ENCODE measurements at regions not wholly inside any gene's neighbourhood (a gene's known extent, or its start where the extent isn't known, plus 50 kb on each side); places are given as distances from the start of the nearest gene placed in this dataset.

DNA sequence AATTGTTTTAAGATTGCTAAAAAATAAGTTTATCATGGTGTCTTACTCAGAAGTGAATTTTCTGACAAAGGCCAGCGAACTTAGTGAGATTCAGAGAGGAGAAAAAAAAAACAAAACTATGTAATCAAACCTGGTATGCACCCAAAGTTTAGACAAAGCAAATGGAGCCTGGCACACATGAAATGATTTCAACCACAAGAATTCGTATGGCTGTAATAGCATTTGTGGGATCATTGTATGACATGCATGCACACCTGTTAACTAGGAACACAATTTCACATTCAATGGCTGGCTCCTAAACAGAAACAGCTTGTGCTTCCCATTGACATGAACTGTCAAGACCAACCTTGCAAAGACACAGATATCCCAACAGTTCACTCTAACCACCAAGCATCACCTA is 94.6 kb downstream of the ZIC4 start:
- ChIA-PET RAD21 (ENCODE audit: unreplicated experiment) (no interaction called here), POLR2A (no interaction called here), SMC1A (ENCODE audit: uncharacterized antibody, unreplicated experiment) (no interaction called here), CTCF (no interaction called here)
- no peaks in the 10 kb centered on the region for H4K20me1 ChIP-seq (ENCODE audit: control insufficient read depth, insufficient read depth)
- H3K27me3 ChIP-seq (replicated peaks in 1 of 2; ENCODE audit: control insufficient read depth in 2 of 2, insufficient read depth in 2 of 2, low read length in 1 of 2) = no peaks in the 10 kb centered on the region
- H3K4me2 ChIP-seq (ENCODE audit: control insufficient read depth, insufficient read depth) = no peak overlapping the region
- DNase-seq (ENCODE audit: low read depth, low spot score) = no peak
- in situ Hi-C loops (cut with MboI) = no loop called here
- no peak overlapping the region for H3K9ac ChIP-seq (ENCODE audit: control insufficient read depth, insufficient read depth, low read length)
- TF ChIP-seq GATAD2B (conservative IDR thresholded peaks at IDR 0.05; ENCODE audit: low read depth) = no peak
- TF ChIP-seq, protein P1, sequence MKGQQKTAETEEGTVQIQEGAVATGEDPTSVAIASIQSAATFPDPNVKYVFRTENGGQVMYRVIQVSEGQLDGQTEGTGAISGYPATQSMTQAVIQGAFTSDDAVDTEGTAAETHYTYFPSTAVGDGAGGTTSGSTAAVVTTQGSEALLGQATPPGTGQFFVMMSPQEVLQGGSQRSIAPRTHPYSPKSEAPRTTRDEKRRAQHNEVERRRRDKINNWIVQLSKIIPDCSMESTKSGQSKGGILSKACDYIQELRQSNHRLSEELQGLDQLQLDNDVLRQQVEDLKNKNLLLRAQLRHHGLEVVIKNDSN (IDR thresholded peaks at IDR 0.05; ENCODE audit: borderline replicate concordance, extremely low read length, insufficient read depth, low read depth, low read length) = no peak
- no peak for TF ChIP-seq ZNF274 (IDR thresholded peaks at IDR 0.05; ENCODE audit: insufficient read depth, insufficient read length)
- intact Hi-C loops (cut with micrococcal nuclease; ENCODE audit: unreplicated experiment) = no loop called here
- no TSS peak for BruUV-seq (replicated peaks)
- no peaks in the 10 kb centered on the region for H3K36me3 ChIP-seq (ENCODE audit: control insufficient read depth in 2 of 2, insufficient read depth in 2 of 2, low read length in 1 of 2)
- H3K79me2 ChIP-seq (ENCODE audit: control insufficient read depth, insufficient read depth, low read length) = no peaks in the 10 kb centered on the region
- no peak for ATAC-seq
- H3K27ac ChIP-seq (ENCODE audit: control insufficient read depth, insufficient read depth) = no peak overlapping the region
- no peak overlapping the region for H3K4me3 ChIP-seq
- H3K4me1 ChIP-seq (ENCODE audit: control insufficient read depth, insufficient read depth, low read length) = no peaks in the 10 kb centered on the region
- FAIRE-seq = no peak
- no peaks in the 10 kb centered on the region for H3K9me3 ChIP-seq (replicated peaks; ENCODE audit: control insufficient read depth, insufficient read depth, low read length)
- WGBS (ENCODE audit: insufficient coverage, insufficient replicate concordance, low lambda C conversion rate, missing lambda C conversion rate) = 0% methylated on average over 2 of the region's 2 CpGs
- no peak overlapping the region for H2AFZ ChIP-seq (ENCODE audit: control insufficient read depth, low read depth, low read length)

DNA sequence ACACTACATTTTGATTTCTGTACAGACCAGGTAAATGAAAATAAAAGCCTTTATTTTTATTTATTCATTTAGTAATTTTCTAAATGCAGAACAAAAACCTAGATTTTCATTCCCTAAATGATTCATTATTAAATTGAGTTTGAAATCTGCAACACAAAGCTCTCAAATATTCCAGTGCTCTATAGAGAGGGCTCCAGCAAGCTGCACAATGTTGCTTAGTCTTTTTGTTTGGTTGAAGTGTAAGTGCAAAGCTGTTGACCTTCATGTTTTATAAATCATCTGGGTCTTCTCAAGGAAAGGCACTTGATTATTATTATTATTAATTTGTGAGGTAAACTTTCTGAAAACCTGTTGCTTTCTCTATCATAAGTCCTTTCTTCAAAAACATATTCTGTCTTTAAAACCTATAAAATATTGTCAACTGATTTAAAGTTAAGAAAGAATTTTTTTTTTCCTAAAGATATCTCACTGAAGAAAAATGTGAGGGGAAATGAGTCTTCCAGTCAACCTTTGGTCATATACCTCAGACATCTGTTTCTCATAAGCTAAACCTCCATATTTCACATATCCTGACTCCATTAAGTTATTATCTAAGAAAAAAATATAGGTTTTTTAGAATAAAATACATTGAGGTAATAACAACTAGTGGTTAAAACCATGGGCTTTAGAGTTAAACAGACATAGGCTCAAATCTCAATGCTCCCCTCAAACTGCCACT is 100.7 kb downstream of the ZIC4 start:
- RAD21 ChIA-PET (ENCODE audit: unreplicated experiment) = no interaction called here
- in situ Hi-C loops (cut with MboI) = no loop called here
- POLR2A ChIA-PET = no interaction called here
- no TSS peak for BruUV-seq (replicated peaks)
- H3K4me1 ChIP-seq (ENCODE audit: control insufficient read depth, insufficient read depth, low read length) = no peaks in the 10 kb centered on the region
- H3K4me3 ChIP-seq = no peak overlapping the region
- no peak overlapping the region for H3K4me2 ChIP-seq (ENCODE audit: control insufficient read depth, insufficient read depth)
- H4K20me1 ChIP-seq (ENCODE audit: control insufficient read depth, insufficient read depth) = no peaks in the 10 kb centered on the region
- H3K27me3 ChIP-seq (replicated peaks in 1 of 2; ENCODE audit: control insufficient read depth in 2 of 2, insufficient read depth in 2 of 2, low read length in 1 of 2) = no peaks in the 10 kb centered on the region
- no peaks in the 10 kb centered on the region for H3K9me3 ChIP-seq (replicated peaks; ENCODE audit: control insufficient read depth, insufficient read depth, low read length)
- no peak for ATAC-seq
- CTCF ChIA-PET = no interaction called here
- SMC1A ChIA-PET (ENCODE audit: uncharacterized antibody, unreplicated experiment) = no interaction called here
- intact Hi-C loops (cut with micrococcal nuclease; ENCODE audit: unreplicated experiment) = no loop called here
- H2AFZ ChIP-seq (ENCODE audit: control insufficient read depth, low read depth, low read length) = no peak overlapping the region
- H3K79me2 ChIP-seq (ENCODE audit: control insufficient read depth, insufficient read depth, low read length) = no peaks in the 10 kb centered on the region
- DNase-seq (ENCODE audit: low read depth, low spot score) = no peak
- no peaks in the 10 kb centered on the region for H3K36me3 ChIP-seq (ENCODE audit: control insufficient read depth in 2 of 2, insufficient read depth in 2 of 2, low read length in 1 of 2)
- no peak overlapping the region for H3K9ac ChIP-seq (ENCODE audit: control insufficient read depth, insufficient read depth, low read length)
- TF ChIP-seq, protein P2, sequence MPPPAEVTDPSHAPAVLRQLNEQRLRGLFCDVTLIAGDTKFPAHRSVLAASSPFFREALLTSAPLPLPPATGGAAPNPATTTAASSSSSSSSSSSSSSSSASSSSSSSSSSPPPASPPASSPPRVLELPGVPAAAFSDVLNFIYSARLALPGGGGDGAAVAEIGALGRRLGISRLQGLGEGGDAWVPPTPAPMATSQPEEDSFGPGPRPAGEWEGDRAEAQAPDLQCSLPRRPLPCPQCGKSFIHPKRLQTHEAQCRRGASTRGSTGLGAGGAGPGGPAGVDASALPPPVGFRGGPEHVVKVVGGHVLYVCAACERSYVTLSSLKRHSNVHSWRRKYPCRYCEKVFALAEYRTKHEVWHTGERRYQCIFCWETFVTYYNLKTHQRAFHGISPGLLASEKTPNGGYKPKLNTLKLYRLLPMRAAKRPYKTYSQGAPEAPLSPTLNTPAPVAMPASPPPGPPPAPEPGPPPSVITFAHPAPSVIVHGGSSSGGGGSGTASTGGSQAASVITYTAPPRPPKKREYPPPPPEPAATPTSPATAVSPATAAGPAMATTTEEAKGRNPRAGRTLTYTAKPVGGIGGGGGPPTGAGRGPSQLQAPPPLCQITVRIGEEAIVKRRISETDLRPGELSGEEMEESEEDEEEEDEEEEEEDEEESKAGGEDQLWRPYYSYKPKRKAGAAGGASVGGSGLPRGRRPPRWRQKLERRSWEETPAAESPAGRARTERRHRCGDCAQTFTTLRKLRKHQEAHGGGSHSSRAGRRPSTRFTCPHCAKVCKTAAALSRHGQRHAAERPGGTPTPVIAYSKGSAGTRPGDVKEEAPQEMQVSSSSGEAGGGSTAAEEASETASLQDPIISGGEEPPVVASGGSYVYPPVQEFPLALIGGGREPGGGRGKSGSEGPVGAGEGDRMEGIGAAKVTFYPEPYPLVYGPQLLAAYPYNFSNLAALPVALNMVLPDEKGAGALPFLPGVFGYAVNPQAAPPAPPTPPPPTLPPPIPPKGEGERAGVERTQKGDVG (CRISPR knock-in tag; IDR thresholded peaks at IDR 0.05) = no peak
- TF ChIP-seq SREBF1 (IDR thresholded peaks at IDR 0.05; ENCODE audit: low read length) = no peak
- no peak for TF ChIP-seq TARDBP (IDR thresholded peaks at IDR 0.05; ENCODE audit: borderline replicate concordance)
- FAIRE-seq = no peak
- H3K27ac ChIP-seq (ENCODE audit: control insufficient read depth, insufficient read depth) = no peak overlapping the region
